CD4-positive, alpha-beta T cell treated with Interleukin-4 for 1 hour (primary cell): ENCODE measurements at regions not wholly inside any gene's neighbourhood (a gene's known extent, or its start where the extent isn't known, plus 50 kb on each side); places are given as distances from the start of the nearest gene placed in this dataset.
"Not testable (repeated sequence)": the region's sequence is repeated elsewhere in the genome, so short reads cannot be mapped to it uniquely, and the experiment has no call there.

ENCODE experiments used
- DNase-seq, 2 donors: peaks; one replicate each; pipeline ENCODE4 v3.0.0-alpha.2; 2020 to 2022

GRCh38 chr15:39230205-39230907, 350.5 kb upstream of the THBS1 start:
- DNase-seq: no peak

GRCh38 chr15:39230908-39231285, 350.0 kb upstream of the THBS1 start:
- DNase-seq: no peak

GRCh38 chr15:39232512-39232911, 348.4 kb upstream of the THBS1 start:
- no peak for DNase-seq

- DNase-seq: no peak
These were observed 345.6 kb upstream of the THBS1 start for GRCh38 chr15:39235084-39235795.

- DNase-seq: no peak
These were observed 344.5 kb upstream of the THBS1 start for GRCh38 chr15:39236375-39236774.

GRCh38 chr15:39238443-39238842, 342.4 kb upstream of the THBS1 start:
- DNase-seq: no peak

GRCh38 chr15:39239562-39239961, 341.3 kb upstream of the THBS1 start:
- no peak for DNase-seq

- no peak for DNase-seq
These were observed 338.5 kb upstream of the THBS1 start for GRCh38 chr15:39242345-39242744.

- DNase-seq: no peak
These were observed 337.5 kb upstream of the THBS1 start for GRCh38 chr15:39243396-39243795.

GRCh38 chr15:39244776-39245175, 336.1 kb upstream of the THBS1 start:
- DNase-seq: no peak

- no peak for DNase-seq
These were observed 334.4 kb upstream of the THBS1 start for GRCh38 chr15:39246523-39246922.

- DNase-seq: no peak
These were observed 333.3 kb upstream of the THBS1 start for GRCh38 chr15:39247574-39247973.

- DNase-seq: no peak
These were observed 332.7 kb upstream of the THBS1 start for GRCh38 chr15:39248204-39248603.

- no peak for DNase-seq
These were observed 330.9 kb upstream of the THBS1 start for GRCh38 chr15:39250001-39250400.

- DNase-seq: no peak
These were observed 330.3 kb upstream of the THBS1 start for GRCh38 chr15:39250460-39251186.

- no peak for DNase-seq
These were observed 329.3 kb upstream of the THBS1 start for GRCh38 chr15:39251413-39252133.

GRCh38 chr15:39252134-39252470, 328.8 kb upstream of the THBS1 start:
- DNase-seq: no peak

- no peak for DNase-seq
These were observed 327.3 kb upstream of the THBS1 start for GRCh38 chr15:39253552-39253951.

- no peak for DNase-seq
These were observed 326.7 kb upstream of the THBS1 start for GRCh38 chr15:39254181-39254580.

GRCh38 chr15:39255760-39256159, 325.1 kb upstream of the THBS1 start:
- DNase-seq: no peak

- DNase-seq: no peak
These were observed 320.5 kb upstream of the THBS1 start for GRCh38 chr15:39260391-39260790.

GRCh38 chr15:39260791-39261190, 320.1 kb upstream of the THBS1 start:
- no peak for DNase-seq

GRCh38 chr15:39261397-39262183, 319.3 kb upstream of the THBS1 start:
- not testable (repeated sequence) for DNase-seq
